ENCODE measurements at regions not wholly inside any gene's neighbourhood (a gene's known extent, or its start where the extent isn't known, plus 50 kb on each side); places are given as distances from the start of the nearest gene placed in this dataset.

DNA sequence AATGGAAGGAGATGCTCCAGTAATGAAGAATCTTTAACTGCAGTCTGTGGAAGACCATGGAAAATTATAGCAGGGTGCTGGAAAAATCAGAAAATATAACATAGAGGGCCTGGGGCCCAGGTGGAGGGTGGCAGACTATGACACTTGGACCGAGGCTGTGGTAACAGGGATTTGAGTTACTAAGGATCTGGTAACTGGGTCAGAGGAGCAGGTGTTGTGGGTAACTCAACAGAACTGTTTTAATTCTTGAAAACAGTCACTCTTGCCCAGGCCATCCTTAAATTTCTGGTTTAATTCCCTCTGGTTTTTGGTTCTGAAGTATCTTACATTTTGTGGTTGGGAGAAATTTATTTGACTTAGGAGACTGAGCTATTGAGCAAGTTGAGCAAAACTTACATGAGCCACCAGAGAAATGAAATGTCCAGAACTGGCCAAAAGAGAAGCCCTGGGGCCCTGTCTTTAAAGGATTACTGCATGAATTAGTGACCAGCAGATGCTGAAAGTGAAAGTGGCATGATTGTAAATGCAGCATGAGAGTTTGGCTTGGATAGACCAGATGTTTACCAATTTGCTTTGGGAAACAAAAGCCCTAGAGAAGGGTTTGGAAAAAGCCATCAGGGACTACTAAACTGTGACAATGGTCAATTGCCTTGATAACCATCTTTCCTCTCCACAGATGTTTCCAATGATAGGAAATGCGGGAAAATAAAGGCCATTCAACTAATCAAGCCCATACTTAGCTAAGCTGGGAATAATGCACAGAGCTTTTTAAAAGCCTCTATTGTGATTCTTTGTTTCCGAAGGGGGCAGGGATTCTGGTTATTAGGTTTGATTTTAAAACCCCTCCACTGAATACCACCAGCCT lies 374.9 kb upstream of the TGFBR2 start:
- intact Hi-C loops (cut with micrococcal nuclease) = no loop called here
- H3K27ac Mint-ChIP-seq = no peak overlapping the region
- H3K27me3 Mint-ChIP-seq = no peaks in the 10 kb centered on the region

DNA sequence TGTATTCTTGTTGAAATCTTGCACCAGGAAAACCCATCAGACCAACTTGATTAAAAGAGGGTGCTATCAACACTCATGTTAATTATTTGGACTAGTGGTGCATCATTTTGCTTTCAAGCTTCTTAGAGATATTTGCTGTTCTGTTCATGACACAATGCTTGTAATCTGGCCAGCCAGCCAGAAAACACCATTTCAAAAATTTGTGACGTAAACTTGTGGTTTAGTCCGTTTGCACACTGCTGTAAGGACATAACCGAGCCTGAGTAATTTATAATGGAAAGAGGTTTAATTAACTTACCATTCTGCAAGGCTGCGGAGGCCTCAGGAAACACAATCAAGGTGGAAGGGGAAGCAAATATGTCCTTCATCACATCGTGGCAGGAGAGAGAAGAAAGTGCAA lies 374.3 kb upstream of the TGFBR2 start:
- DNase-seq = no peak
- H3K4me3 Mint-ChIP-seq = no peak overlapping the region
- H3K36me3 Mint-ChIP-seq = no peaks in the 10 kb centered on the region
- intact Hi-C loops (cut with micrococcal nuclease) = no loop called here
- no peaks in the 10 kb centered on the region for H3K27me3 Mint-ChIP-seq
- H3K9me3 Mint-ChIP-seq = no peaks in the 10 kb centered on the region
- POLR2A ChIA-PET = no interaction called here
- H3K27ac Mint-ChIP-seq = no peak overlapping the region
- H3K4me1 Mint-ChIP-seq (ENCODE audit: low read depth) = peaks cover 11% of the 10 kb centered on the region
- CTCF ChIA-PET = interaction anchor here (0.8 kb wide), 1 partner anchor 9 kb away, joined by 3 read pairs; no protein-coding TSS in a partner anchor

More for the DNA sequence above, 374.9 kb upstream of the TGFBR2 start:
- no peak for DNase-seq
- H3K36me3 Mint-ChIP-seq = no peaks in the 10 kb centered on the region
- peaks cover 11% of the 10 kb centered on the region for H3K4me1 Mint-ChIP-seq (ENCODE audit: low read depth)
- ChIA-PET CTCF (interaction anchor here (0.8 to 1.6 kb wide), 2 partner anchors 10 to 32 kb away, joined by 3 to 4 read pairs; no protein-coding TSS in a partner anchor), POLR2A (no interaction called here)
- no peak overlapping the region for H3K4me3 Mint-ChIP-seq
- no peaks in the 10 kb centered on the region for H3K9me3 Mint-ChIP-seq

DNA sequence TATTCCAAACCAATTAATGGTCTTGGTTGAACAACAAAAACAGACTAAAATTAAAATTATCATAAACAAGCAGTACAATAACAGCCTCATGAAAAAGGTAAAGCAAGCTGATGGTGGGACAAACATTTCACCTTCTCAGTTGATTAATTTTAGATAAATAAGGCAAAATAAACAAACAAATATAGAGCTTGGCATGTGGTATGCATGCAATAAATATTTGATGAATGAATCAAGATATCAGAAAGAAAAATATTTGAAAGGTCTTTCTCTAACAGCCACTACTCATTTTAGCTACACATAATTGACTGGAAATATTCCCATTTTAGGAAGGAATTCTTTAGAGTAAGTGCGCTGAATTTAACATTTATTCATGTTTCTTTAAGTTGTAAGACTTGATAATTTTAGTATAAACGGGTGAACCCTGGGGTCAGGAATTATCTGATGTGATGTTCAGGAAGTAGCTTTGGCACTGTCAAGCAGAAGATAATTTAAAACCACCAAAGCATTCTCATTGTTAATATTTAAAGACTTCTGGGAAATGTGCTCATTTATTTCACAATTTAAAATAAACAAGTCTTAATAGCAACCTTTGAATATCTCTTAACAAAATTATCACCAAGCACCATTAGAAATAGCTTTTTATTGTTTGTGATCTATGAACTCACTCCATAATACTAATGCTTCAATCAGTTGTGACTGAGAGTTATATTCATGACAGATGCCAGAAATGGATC lies 372.3 kb upstream of the TGFBR2 start:
- Mint-ChIP-seq H3K36me3 (no peaks in the 10 kb centered on the region), H3K4me3 (no peak overlapping the region), H3K27me3 (no peaks in the 10 kb centered on the region), H3K27ac (no peak overlapping the region), H3K4me1 (ENCODE audit: low read depth) (no peaks in the 10 kb centered on the region), H3K9me3 (no peaks in the 10 kb centered on the region)
- intact Hi-C loops (cut with micrococcal nuclease) = no loop called here
- DNase-seq = no peak
- CTCF ChIA-PET = interaction anchor here (1.4 kb wide), 1 partner anchor 36 kb away, joined by 3 read pairs; no protein-coding TSS in a partner anchor
- POLR2A ChIA-PET = no interaction called here

DNA sequence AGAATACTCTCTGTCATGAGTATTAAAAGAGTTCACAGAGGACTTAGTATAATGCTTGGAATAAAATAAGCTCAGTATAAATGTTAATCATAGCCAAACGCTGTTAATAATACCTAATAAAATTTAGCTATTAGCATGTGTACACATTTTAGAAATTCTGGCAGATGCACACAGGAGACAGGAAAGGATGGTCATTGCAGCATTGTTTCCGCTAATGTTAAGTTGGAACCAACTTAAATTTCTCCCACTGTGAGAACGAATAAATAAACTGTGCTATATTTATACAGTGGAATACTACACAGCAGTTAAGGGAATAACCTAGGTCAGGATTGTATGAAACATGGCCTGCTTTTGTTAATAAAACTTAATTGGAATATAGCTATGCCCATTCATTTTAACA lies 370.4 kb upstream of the TGFBR2 start:
- no peak for DNase-seq
- ChIA-PET POLR2A (no interaction called here), CTCF (no interaction called here)
- Mint-ChIP-seq H3K27me3 (no peaks in the 10 kb centered on the region), H3K9me3 (no peaks in the 10 kb centered on the region), H3K27ac (no peak overlapping the region), H3K4me1 (ENCODE audit: low read depth) (no peaks in the 10 kb centered on the region), H3K4me3 (no peak overlapping the region), H3K36me3 (no peaks in the 10 kb centered on the region)
- intact Hi-C loops (cut with micrococcal nuclease) = no loop called here

DNA sequence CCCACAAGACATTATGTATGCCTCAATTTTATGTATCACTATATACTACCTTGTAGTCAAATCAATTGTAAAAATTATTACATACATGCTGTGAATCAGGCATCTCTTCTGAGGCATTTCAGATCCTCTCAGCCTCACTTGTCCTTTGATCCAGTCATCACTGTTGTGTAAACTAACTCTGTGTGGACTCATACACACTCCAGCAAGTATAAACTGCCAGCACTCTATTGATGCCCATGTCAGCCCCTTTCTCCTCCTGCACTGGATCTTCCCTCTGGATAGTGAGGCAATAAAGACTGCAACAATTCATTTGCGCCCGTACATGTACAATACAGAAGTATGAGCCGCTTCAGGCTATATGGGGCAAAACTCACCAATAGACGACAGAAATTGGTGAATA lies 364.7 kb upstream of the TGFBR2 start:
- ChIA-PET CTCF (interaction anchor here (0.7 to 1.1 kb wide), 2 partner anchors 10 to 43 kb away, joined by 3 read pairs; no protein-coding TSS in a partner anchor), POLR2A (no interaction called here)
- Mint-ChIP-seq H3K36me3 (no peaks in the 10 kb centered on the region), H3K27ac (no peak overlapping the region), H3K9me3 (no peaks in the 10 kb centered on the region), H3K27me3 (peaks cover 8% of the 10 kb centered on the region), H3K4me1 (ENCODE audit: low read depth) (no peaks in the 10 kb centered on the region), H3K4me3 (no peak overlapping the region)
- intact Hi-C loops (cut with micrococcal nuclease) = loop anchor here (5.0 kb wide), 1 partner anchor 44 kb away; no protein-coding TSS in a partner anchor
- no peak for DNase-seq

DNA sequence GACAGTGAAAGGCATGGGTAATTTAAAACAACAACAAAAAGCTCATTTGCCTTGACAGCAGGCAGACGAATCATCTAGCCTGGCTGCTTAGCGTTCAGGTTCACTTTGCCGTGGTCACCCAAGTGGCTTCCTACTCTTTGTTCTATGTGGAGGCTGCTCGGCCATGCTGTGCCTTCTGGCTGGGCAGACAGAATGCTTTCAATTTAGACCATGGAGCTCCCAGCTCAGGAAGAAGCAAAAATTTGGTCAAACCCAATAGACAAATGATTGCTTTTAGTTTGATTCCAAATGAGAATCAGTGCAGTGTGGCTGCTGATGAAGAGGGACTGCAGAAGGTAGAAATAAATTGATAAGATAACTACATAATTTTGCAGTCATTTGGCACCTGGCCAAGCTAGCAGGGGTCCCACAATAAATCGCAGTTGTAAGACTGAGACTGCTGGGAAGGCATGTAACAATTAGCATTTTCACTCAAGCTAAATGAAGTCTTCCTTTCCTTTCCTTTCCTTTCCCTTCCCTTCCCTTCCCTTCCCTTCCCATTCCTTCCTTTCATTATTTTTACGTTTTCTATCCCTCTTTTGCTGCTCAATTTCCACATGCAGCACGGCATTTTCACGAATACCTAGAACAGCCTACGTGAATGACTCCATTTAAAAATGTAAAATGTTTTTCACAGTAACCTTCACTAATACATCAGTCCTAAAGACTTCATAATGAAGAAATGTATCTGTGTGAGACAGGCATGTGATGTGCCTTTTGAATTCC lies 360.4 kb upstream of the TGFBR2 start:
- Mint-ChIP-seq H3K36me3 (no peaks in the 10 kb centered on the region), H3K27ac (no peak overlapping the region), H3K4me1 (ENCODE audit: low read depth) (peaks cover 6% of the 10 kb centered on the region), H3K27me3 (peaks cover 11% of the 10 kb centered on the region), H3K4me3 (no peak overlapping the region), H3K9me3 (no peaks in the 10 kb centered on the region)
- DNase-seq = no peak
- intact Hi-C loops (cut with micrococcal nuclease) = no loop called here
- ChIA-PET CTCF (no interaction called here), POLR2A (no interaction called here)

DNA sequence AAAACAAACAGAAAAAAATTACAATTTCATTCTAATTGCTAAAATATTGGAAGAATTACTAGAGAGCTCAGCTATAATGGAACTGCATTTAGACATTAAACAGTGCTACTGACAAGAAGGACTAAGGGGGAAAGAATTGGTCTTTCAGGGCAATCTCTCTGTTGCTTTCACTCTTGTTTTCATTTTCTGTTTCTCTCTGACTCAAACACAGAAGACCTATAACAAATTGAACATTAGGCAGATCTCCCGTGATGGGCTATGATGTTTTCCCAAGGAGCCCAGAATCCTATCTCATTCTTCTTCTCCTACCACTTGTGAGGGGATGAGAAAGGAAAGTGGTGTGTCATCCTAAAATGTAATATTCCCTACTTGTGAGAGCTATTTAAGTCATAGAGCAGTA lies 358.0 kb upstream of the TGFBR2 start:
- Mint-ChIP-seq H3K27ac (no peak overlapping the region), H3K4me3 (no peak overlapping the region), H3K36me3 (no peaks in the 10 kb centered on the region), H3K27me3 (peaks cover 3% of the 10 kb centered on the region), H3K4me1 (ENCODE audit: low read depth) (peaks cover 6% of the 10 kb centered on the region), H3K9me3 (no peaks in the 10 kb centered on the region)
- DNase-seq = no peak
- CTCF ChIA-PET = interaction anchor here (1.4 kb wide), 1 partner anchor 51 kb away, joined by 3 read pairs; no protein-coding TSS in a partner anchor
- POLR2A ChIA-PET = no interaction called here
- intact Hi-C loops (cut with micrococcal nuclease) = loop anchor here (1.0 kb wide), 1 partner anchor 99 kb away; no protein-coding TSS in a partner anchor

DNA sequence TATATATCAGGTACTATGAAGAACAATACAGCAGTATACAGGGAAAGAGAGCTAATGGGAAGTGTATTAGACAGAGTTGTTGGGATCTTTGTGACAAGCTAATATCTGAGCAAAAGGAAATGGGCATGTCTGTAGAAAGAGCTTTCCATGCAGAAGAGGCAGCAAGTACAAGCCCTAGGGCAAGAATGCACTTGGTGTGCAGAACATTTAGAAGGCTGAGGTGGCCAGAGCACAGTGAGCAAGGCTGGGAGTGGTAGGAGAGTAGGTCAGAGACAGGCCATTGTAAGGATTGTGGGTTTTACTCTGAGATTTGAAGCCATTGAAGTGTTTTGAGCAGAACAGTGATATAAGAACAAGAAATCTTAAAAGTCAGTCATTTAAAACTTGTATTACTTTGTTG lies 353.9 kb upstream of the TGFBR2 start:
- POLR2A ChIA-PET = no interaction called here
- DNase-seq = no peak
- no peak overlapping the region for H3K4me3 Mint-ChIP-seq
- intact Hi-C loops (cut with micrococcal nuclease) = no loop called here
- no peaks in the 10 kb centered on the region for H3K36me3 Mint-ChIP-seq
- CTCF ChIA-PET = interaction anchor here (1.3 kb wide), 1 partner anchor 53 kb away, joined by 3 read pairs; no protein-coding TSS in a partner anchor
- H3K27me3 Mint-ChIP-seq = no peaks in the 10 kb centered on the region
- no peak overlapping the region for H3K27ac Mint-ChIP-seq
- no peaks in the 10 kb centered on the region for H3K9me3 Mint-ChIP-seq
- H3K4me1 Mint-ChIP-seq (ENCODE audit: low read depth) = peaks cover 6% of the 10 kb centered on the region

DNA sequence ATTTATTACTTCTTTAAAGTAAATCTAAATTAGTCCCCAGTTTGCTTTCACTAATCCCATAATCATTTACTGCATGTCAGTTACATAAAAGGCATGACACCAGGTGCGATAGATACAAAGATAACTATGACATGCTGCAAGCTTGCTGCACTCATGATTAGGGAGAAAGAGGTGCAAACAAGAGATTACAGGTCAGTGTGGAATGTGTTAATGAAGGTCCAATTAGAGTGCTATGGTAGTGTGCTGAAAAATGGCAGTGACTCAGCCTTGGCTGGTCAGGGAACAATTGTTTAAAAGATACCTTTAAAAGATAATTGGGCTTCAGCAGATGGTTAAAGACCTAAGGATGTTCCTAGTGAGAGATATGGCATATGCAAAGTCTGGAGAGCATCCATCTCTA lies 352.6 kb upstream of the TGFBR2 start:
- ChIA-PET POLR2A (no interaction called here), CTCF (no interaction called here)
- H3K4me1 Mint-ChIP-seq (ENCODE audit: low read depth) = no peaks in the 10 kb centered on the region
- H3K36me3 Mint-ChIP-seq = no peaks in the 10 kb centered on the region
- DNase-seq = no peak
- no peak overlapping the region for H3K27ac Mint-ChIP-seq
- H3K27me3 Mint-ChIP-seq = peaks cover 2% of the 10 kb centered on the region
- H3K4me3 Mint-ChIP-seq = no peak overlapping the region
- no peaks in the 10 kb centered on the region for H3K9me3 Mint-ChIP-seq
- intact Hi-C loops (cut with micrococcal nuclease) = no loop called here

DNA sequence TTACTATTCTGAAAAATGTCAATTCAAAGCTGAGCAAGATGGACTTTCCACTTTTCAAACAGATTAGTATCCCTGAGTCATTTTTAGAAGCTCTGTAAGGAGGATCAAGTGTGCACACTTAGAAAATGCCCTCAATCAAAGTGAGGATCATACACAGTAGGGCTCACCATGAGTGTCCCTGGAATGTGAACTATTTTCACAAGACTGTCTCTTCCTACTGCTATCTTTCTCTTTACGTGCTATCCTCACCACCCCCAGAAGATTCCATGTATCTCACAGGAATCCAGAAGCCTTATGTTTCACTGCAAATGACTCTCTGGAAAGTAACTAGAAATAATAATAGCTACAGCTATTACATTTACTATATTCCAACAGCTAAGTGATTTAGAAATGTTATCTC lies 349.9 kb upstream of the TGFBR2 start:
- ChIA-PET CTCF (no interaction called here), POLR2A (no interaction called here)
- H3K4me3 Mint-ChIP-seq = no peak overlapping the region
- DNase-seq = no peak
- no peaks in the 10 kb centered on the region for H3K36me3 Mint-ChIP-seq
- peaks cover 2% of the 10 kb centered on the region for H3K27me3 Mint-ChIP-seq
- no peaks in the 10 kb centered on the region for H3K9me3 Mint-ChIP-seq
- H3K4me1 Mint-ChIP-seq (ENCODE audit: low read depth) = no peaks in the 10 kb centered on the region
- no peak overlapping the region for H3K27ac Mint-ChIP-seq
- intact Hi-C loops (cut with micrococcal nuclease) = no loop called here

DNA sequence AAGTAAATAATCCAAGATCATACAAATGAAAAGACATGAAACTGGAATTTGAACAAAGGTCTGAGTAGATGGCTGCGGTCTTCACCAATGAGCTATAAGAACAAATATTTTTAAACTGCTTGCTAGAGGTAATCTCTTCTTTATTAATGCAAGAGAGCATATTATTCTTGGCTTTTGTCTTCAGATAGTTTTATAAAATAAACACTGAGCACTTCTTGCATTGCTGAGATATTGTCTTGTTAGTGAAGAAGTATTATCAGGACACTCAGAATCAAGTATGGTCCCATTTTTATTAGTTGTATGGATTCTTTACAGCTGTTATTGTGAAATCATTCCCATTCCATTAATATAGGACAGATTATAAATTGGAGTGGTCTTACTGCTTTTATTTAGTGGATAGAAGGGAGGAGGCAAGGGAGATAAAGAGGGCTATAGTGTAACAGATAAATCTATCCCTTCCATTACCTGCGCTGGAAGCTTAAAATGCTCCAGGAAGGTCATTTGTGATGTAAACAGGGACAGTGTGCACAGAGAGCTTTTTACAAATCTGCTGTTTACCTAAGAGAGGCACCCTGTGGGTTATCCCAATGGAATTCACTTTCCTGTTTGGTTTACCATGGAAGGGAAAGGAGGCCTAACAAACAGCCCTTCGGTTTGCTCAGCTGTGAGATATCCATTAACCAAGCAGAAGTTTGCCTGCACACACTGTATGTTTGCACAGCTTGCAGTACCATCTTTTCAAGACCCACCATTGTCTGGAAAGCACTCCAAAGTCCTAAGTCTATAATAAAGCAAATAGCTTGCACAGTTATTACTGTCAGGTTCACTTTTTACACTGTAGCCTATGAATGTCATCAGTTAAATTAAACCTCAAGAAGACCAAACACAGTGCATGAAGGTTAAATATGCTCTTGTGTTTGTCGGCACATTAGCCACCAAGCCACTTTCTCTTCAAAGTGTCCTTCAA lies 347.7 kb upstream of the TGFBR2 start:
- Mint-ChIP-seq H3K27ac (no peak overlapping the region), H3K4me3 (no peak overlapping the region), H3K9me3 (no peaks in the 10 kb centered on the region), H3K36me3 (peaks cover 1% of the 10 kb centered on the region), H3K27me3 (peaks cover 2% of the 10 kb centered on the region), H3K4me1 (ENCODE audit: low read depth) (peaks cover 9% of the 10 kb centered on the region)
- intact Hi-C loops (cut with micrococcal nuclease) = no loop called here
- no peak for DNase-seq
- POLR2A ChIA-PET = no interaction called here
- CTCF ChIA-PET = no interaction called here

Measured in activated CD4-positive, alpha-beta memory T cell treated with anti-CD3 and anti-CD28 coated beads for 36 hours (primary cell).